H9 (cell line): ENCODE measurements at regions not wholly inside any gene's neighbourhood (a gene's known extent, or its start where the extent isn't known, plus 50 kb on each side); places are given as distances from the start of the nearest gene placed in this dataset.

Experiments
- DNase-seq: peaks from one replicate; pipeline ENCODE4 v3.0.0-alpha.2; 2017
- H2AFZ ChIP-seq: one replicate; pipeline ENCODE4 v1.6.1; 2013; ENCODE audit warnings: mild to moderate bottlenecking, low read length, control low read depth, moderate library complexity
- H2AK5ac ChIP-seq: 2 replicates; pipeline ENCODE4 v1.6.1; 2013; ENCODE audit warnings: low read length, control low read depth, mixed read lengths; ENCODE audit not compliant: insufficient read length
- H2BK120ac ChIP-seq: one replicate; pipeline ENCODE4 v1.6.1; 2013; ENCODE audit warnings: low read depth, mild to moderate bottlenecking, low read length, control low read depth, inconsistent platforms; ENCODE audit not compliant: poor library complexity, severe bottlenecking
- H2BK12ac ChIP-seq: 2 replicates; pipeline ENCODE4 v1.6.1; 2013; ENCODE audit warnings: low read length, control low read depth, mixed read lengths, low read depth; ENCODE audit not compliant: insufficient read length
- H2BK15ac ChIP-seq: 2 replicates; pipeline ENCODE4 v1.6.1; 2013; ENCODE audit warnings: low read depth, low read length, control low read depth
- H2BK20ac ChIP-seq: one replicate; pipeline ENCODE4 v1.6.1; 2013; ENCODE audit warnings: low read depth, mild to moderate bottlenecking, low read length, control low read depth, inconsistent platforms; ENCODE audit not compliant: poor library complexity, severe bottlenecking
- H2BK5ac ChIP-seq: 2 replicates; pipeline ENCODE4 v1.6.1; 2013; ENCODE audit warnings: low read length, control low read depth, mixed read lengths; ENCODE audit not compliant: insufficient read length
- H3K14ac ChIP-seq: 2 replicates; pipeline ENCODE4 v1.6.1; 2013; ENCODE audit warnings: low read length, control low read depth; ENCODE audit not compliant: insufficient read depth
- H3K18ac ChIP-seq: 2 replicates; pipeline ENCODE4 v1.6.1; 2013; ENCODE audit warnings: low read depth, mild to moderate bottlenecking, mixed read lengths, low read length, control low read depth; ENCODE audit not compliant: insufficient read length
- H3K23ac ChIP-seq: 2 replicates; pipeline ENCODE4 v1.6.1; 2013; ENCODE audit warnings: low read length, control low read depth, mixed read lengths, low read depth; ENCODE audit not compliant: insufficient read length
- H3K23me2 ChIP-seq: 2 replicates; pipeline ENCODE4 v1.6.1; 2013; ENCODE audit warnings: low read depth, mild to moderate bottlenecking, mixed read lengths, low read length, control low read depth; ENCODE audit not compliant: insufficient read length, poor library complexity, severe bottlenecking
- H3K27ac ChIP-seq: 2 replicates; pipeline ENCODE4 v1.5.1; 2013; ENCODE audit warnings: low read length, control low read depth, mixed read lengths, low read depth; ENCODE audit not compliant: insufficient read length
- H3K27me3 ChIP-seq: 2 replicates; pipeline ENCODE4 v1.6.1; 2013; ENCODE audit warnings: low read length, control low read depth, inconsistent platforms; ENCODE audit not compliant: insufficient read depth
- H3K4ac ChIP-seq: 2 replicates; pipeline ENCODE4 v1.6.1; 2013; ENCODE audit warnings: low read depth, mild to moderate bottlenecking, control low read depth, inconsistent platforms, low read length, moderate library complexity
- H3K4me1 ChIP-seq: 2 replicates; pipeline ENCODE4 v1.6.1; 2013; ENCODE audit warnings: low read length, control low read depth, inconsistent platforms; ENCODE audit not compliant: insufficient read depth
- H3K4me2 ChIP-seq: 2 replicates; pipeline ENCODE4 v1.6.1; 2013; ENCODE audit warnings: low read length, control low read depth, mixed read lengths; ENCODE audit not compliant: insufficient read length, insufficient read depth
- H3K56ac ChIP-seq: 2 replicates; pipeline ENCODE4 v1.6.1; 2013; ENCODE audit warnings: low read depth, mild to moderate bottlenecking, mixed read lengths, low read length, control low read depth; ENCODE audit not compliant: insufficient read length
- H3K79me1 ChIP-seq: 2 replicates; pipeline ENCODE4 v1.6.1; 2013; ENCODE audit warnings: low read depth, mild to moderate bottlenecking, moderate library complexity, low read length, control low read depth, inconsistent platforms; ENCODE audit not compliant: insufficient read depth, poor library complexity, severe bottlenecking
- H3K79me2 ChIP-seq: 2 replicates; pipeline ENCODE4 v1.6.1; 2013; ENCODE audit warnings: low read length, control low read depth, inconsistent platforms; ENCODE audit not compliant: insufficient read depth
- H3K9ac ChIP-seq: 2 replicates; pipeline ENCODE4 v1.6.1; 2013; ENCODE audit warnings: low read length, control low read depth, mixed read lengths; ENCODE audit not compliant: insufficient read length; ENCODE audit errors: extremely low read depth
- H3K9me3 ChIP-seq: one replicate; pipeline ENCODE4 v1.6.1; 2013; ENCODE audit warnings: low read depth, low read length, inconsistent platforms; ENCODE audit not compliant: control insufficient read depth
- H3T11ph ChIP-seq: one replicate; pipeline ENCODE4 v1.6.1; 2013; ENCODE audit warnings: mild to moderate bottlenecking, low read length, control low read depth, inconsistent platforms
- H4K20me1 ChIP-seq: one replicate; pipeline ENCODE4 v1.6.1; 2013; ENCODE audit not compliant: control insufficient read depth, insufficient read length, insufficient read depth
- H4K5ac ChIP-seq: 2 replicates; pipeline ENCODE4 v1.6.1; 2013; ENCODE audit warnings: low read depth, mild to moderate bottlenecking, mixed read lengths, low read length, control low read depth; ENCODE audit not compliant: insufficient read length
- H4K8ac ChIP-seq: replicated peaks from 2 replicates; pipeline ENCODE4 v1.6.1; 2013; ENCODE audit warnings: low read length, control low read depth, mixed read lengths, low read depth; ENCODE audit not compliant: insufficient read length
- H4K91ac ChIP-seq: 2 replicates; pipeline ENCODE4 v1.6.1; 2013; ENCODE audit warnings: low read depth, mild to moderate bottlenecking, moderate library complexity, mixed read lengths, low read length, control low read depth; ENCODE audit not compliant: insufficient read length
- H3K27ac Mint-ChIP-seq, 3 experiments: 2 replicates in 2 of 3; 3 replicates in 1 of 3; pipeline ENCODE4 v1.8.0; 2020 to 2021; ENCODE audit warnings: mixed read lengths in 3 of 3, mild to moderate bottlenecking in 1 of 3, moderate library complexity in 1 of 3
- H3K27me3 Mint-ChIP-seq: 2 replicates; pipeline ENCODE4 v1.8.0; 2021; ENCODE audit warnings: low read depth, mild to moderate bottlenecking, moderate library complexity, mixed read lengths
- H3K36me3 Mint-ChIP-seq, 3 experiments: 2 replicates in 2 of 3; 3 replicates in 1 of 3; pipeline ENCODE4 v1.8.0; 2020 to 2021; ENCODE audit warnings: low read depth in 3 of 3, mixed read lengths in 3 of 3; ENCODE audit not compliant: insufficient read depth in 1 of 3
- H3K4me1 Mint-ChIP-seq, 2 experiments: 2 replicates each; pipeline ENCODE4 v1.8.0; 2020; ENCODE audit warnings: mixed read lengths in 2 of 2
- H3K4me3 Mint-ChIP-seq, 2 experiments: 2 replicates in 1 of 2; 3 replicates in 1 of 2; pipeline ENCODE4 v1.8.0; 2020 to 2021; ENCODE audit warnings: mild to moderate bottlenecking in 2 of 2, mixed read lengths in 2 of 2, moderate library complexity in 1 of 2
- H3K9me3 Mint-ChIP-seq, 2 experiments: 2 replicates in 1 of 2; 3 replicates in 1 of 2; pipeline ENCODE4 v1.8.0; 2020; ENCODE audit warnings: mild to moderate bottlenecking in 2 of 2, mixed read lengths in 2 of 2, moderate library complexity in 1 of 2
- WGBS: extraction: QIAGEN DNeasy Blood & Tissue Kit; methylation state at CpG from one replicate; pipeline ENCODE4 v1.1.7; 2013; ENCODE audit warnings: missing lambda C conversion rate, low lambda C conversion rate, mixed read lengths; ENCODE audit not compliant: insufficient read length; ENCODE audit errors: extremely low coverage; 5-methylcytosine and 5-hydroxymethylcytosine counted together
- TF ChIP-seq, protein P1 (sequence below): fragments of 200-600 bp; sonication (generic); conservative IDR thresholded peaks from 3 replicates; pipeline ENCODE4 v1.8.0; 2021; ENCODE audit warnings: antibody characterized with exemption, mild to moderate bottlenecking

DNA sequence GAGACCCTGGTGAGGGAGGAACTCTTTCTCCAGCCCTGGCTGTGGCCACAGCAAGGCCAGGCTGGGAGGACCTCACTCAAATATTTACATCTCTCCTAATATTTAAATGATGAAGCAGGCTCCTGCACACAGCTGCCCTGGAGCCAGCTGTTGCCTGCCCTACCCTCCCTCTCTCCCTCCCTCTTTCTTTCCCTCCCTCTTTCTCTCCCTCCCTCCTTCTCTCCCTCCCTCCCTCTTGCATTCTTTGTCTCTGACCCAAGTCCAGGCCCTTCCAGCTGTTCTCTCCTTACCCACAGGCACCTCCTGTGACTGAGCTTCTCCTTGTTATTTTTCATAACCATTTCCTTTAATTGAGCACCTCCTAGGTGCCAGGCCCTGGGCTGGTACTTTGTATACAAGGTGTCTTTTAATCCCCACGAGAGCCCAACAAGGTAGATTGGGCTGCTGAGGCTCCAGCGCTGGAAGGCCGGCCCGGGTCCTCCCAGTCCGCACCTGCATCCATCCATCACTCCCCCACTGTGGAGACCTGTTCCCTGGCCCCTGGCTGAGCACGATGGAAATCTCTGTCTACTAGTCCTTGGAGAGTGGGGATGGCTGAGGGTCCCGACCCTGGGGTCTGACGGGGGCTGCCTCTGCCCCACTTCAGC lies 242.3 kb downstream of the SEC14L1 start:
- Histone ChIP-seq H3K27me3 (no peaks in the 10 kb centered on the region), H2BK5ac (no peak overlapping the region), H2BK12ac (no peak overlapping the region), H3K79me2 (peaks cover 20% of the 10 kb centered on the region; the same call in 1 of the 2 replicates), H3K4ac (no peak overlapping the region), H3K9ac (no peak overlapping the region), H3K9me3 (no peaks in the 10 kb centered on the region), H3T11ph (no peak overlapping the region), H2BK15ac (no peak overlapping the region), H4K5ac (no peak overlapping the region), H3K23me2 (no peaks in the 10 kb centered on the region), H2BK120ac (no peak overlapping the region), H3K27ac (no peak overlapping the region), H3K14ac (peak overlapping the region; percentile 73; the same call in 1 of the 2 replicates), H3K23ac (no peak overlapping the region), H2BK20ac (no peak overlapping the region), H2AK5ac (no peak overlapping the region), H4K20me1 (peaks cover 4% of the 10 kb centered on the region), H2AFZ (no peak overlapping the region), H3K4me1 (peaks cover 12% of the 10 kb centered on the region; the same call in 1 of the 2 replicates), H3K4me2 (peak overlapping the region; percentile 13), H3K79me1 (peaks cover 18% of the 10 kb centered on the region), H4K8ac (no peak overlapping the region), H4K91ac (no peak overlapping the region), H3K56ac (no peak overlapping the region), H3K18ac (peak overlapping the region; percentile 40)
- peak overlapping the region in 2 of 3 experiments; percentile 23 to 98; a peak in 3 of 7 replicates for H3K27ac Mint-ChIP-seq
- WGBS = no CpG with 5 or more reads among the region's 8 CpGs
- TF ChIP-seq, protein P1, sequence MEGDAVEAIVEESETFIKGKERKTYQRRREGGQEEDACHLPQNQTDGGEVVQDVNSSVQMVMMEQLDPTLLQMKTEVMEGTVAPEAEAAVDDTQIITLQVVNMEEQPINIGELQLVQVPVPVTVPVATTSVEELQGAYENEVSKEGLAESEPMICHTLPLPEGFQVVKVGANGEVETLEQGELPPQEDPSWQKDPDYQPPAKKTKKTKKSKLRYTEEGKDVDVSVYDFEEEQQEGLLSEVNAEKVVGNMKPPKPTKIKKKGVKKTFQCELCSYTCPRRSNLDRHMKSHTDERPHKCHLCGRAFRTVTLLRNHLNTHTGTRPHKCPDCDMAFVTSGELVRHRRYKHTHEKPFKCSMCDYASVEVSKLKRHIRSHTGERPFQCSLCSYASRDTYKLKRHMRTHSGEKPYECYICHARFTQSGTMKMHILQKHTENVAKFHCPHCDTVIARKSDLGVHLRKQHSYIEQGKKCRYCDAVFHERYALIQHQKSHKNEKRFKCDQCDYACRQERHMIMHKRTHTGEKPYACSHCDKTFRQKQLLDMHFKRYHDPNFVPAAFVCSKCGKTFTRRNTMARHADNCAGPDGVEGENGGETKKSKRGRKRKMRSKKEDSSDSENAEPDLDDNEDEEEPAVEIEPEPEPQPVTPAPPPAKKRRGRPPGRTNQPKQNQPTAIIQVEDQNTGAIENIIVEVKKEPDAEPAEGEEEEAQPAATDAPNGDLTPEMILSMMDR = no peak
- no peaks in the 10 kb centered on the region; a peak in 1 of 5 replicates for H3K9me3 Mint-ChIP-seq
- peaks cover 53 to 88% of the 10 kb centered on the region in 2 experiments for H3K4me1 Mint-ChIP-seq
- no peak for DNase-seq
- no peaks in the 10 kb centered on the region; the same call in 1 of the 2 replicates for H3K27me3 Mint-ChIP-seq
- H3K4me3 Mint-ChIP-seq = peak overlapping the region in 1 of 2 experiments; percentile 20; a peak in 1 of 5 replicates
- H3K36me3 Mint-ChIP-seq = peaks cover 4 to 9% (median 6%) of the 10 kb centered on the region in 3 experiments; a peak in 3 of 7 replicates
